HEK293 (cell line): ENCODE measurements at regions not wholly inside any gene's neighbourhood (a gene's known extent, or its start where the extent isn't known, plus 50 kb on each side); places are given as distances from the start of the nearest gene placed in this dataset.

Experiments
- CTCF ChIA-PET: fragments of 350-600 bp; formaldehyde crosslinking; extraction: SDS; loops from one replicate; lab custom pipeline; 2021; ENCODE audit warnings: antibody characterized with exemption; lab: Yijun Ruan, JAX
- POLR2A ChIA-PET: fragments of 300-600 bp; formaldehyde crosslinking; extraction: SDS; loops from one replicate; lab custom pipeline; 2020; ENCODE audit warnings: antibody characterized with exemption, inconsistent platforms; lab: Yijun Ruan, JAX
- H3K27ac ChIP-seq: fragments of 200-500 bp; sonication (Bioruptor generic); 2 replicates; pipeline ENCODE4 v1.5.1; 2014; ENCODE audit warnings: low read depth, low read length, control low read depth, inconsistent platforms; ENCODE audit errors: extremely low read depth
- H3K36me3 ChIP-seq, 2 experiments: fragments of 200-500 bp in 1 of 2; sonication (Bioruptor generic) in 1 of 2; 1 replicate in 1 of 2; 2 replicates in 1 of 2; pipeline ENCODE4 v1.5.1; 2014 to 2017; ENCODE audit warnings: inconsistent platforms in 2 of 2, low read length in 2 of 2; ENCODE audit not compliant: control insufficient read depth in 2 of 2, insufficient read depth in 1 of 2
- H3K4me1 ChIP-seq: fragments of 200-500 bp; sonication (Bioruptor generic); 2 replicates; pipeline ENCODE4 v1.5.1; 2014; ENCODE audit warnings: mild to moderate bottlenecking, low read length, inconsistent platforms; ENCODE audit not compliant: control insufficient read depth, insufficient read depth
- H3K4me3 ChIP-seq: 2 replicates; pipeline ENCODE4 v1.5.1; 2011; ENCODE audit warnings: low read depth, mild to moderate bottlenecking, control low read depth, low read length, moderate library complexity
- H3K9me3 ChIP-seq: fragments of 200-500 bp; sonication (Bioruptor generic); 2 replicates; pipeline ENCODE4 v1.5.1; 2014; ENCODE audit warnings: low read depth, low read length, inconsistent platforms; ENCODE audit not compliant: control insufficient read depth, insufficient read depth
- CTCF ChIP-seq: fragments of 450-650 bp; formaldehyde crosslinking; IDR thresholded peaks from 2 replicates; pipeline ENCODE4 v1.5.1; 2016; ENCODE audit warnings: missing biosample characterization, missing genetic modification characterization
- FEZF1 ChIP-seq: fragments of 450-650 bp; formaldehyde crosslinking; IDR thresholded peaks from 2 replicates; pipeline ENCODE4 v1.5.1; 2016; ENCODE audit warnings: missing biosample characterization, missing genetic modification characterization
- MZF1 ChIP-seq: fragments of 450-650 bp; formaldehyde crosslinking; IDR thresholded peaks from 2 replicates; pipeline ENCODE4 v1.5.1; 2017; ENCODE audit warnings: missing biosample characterization, missing genetic modification characterization, borderline replicate concordance
- PRDM1 ChIP-seq: fragments of 450-650 bp; formaldehyde crosslinking; IDR thresholded peaks from 2 replicates; pipeline ENCODE4; 2016; ENCODE audit warnings: missing biosample characterization, missing genetic modification characterization
- ZBTB17 ChIP-seq: fragments of 450-650 bp; formaldehyde crosslinking; IDR thresholded peaks from 2 replicates; pipeline ENCODE4 v1.5.1; 2016; ENCODE audit warnings: missing biosample characterization, missing genetic modification characterization
- ZBTB20 ChIP-seq: fragments of 450-650 bp; formaldehyde crosslinking; IDR thresholded peaks from 2 replicates; pipeline ENCODE4 v1.5.1; 2016; ENCODE audit warnings: missing biosample characterization, missing genetic modification characterization
- ZBTB21 ChIP-seq: fragments of 450-650 bp; formaldehyde crosslinking; IDR thresholded peaks from 2 replicates; pipeline ENCODE4 v1.5.1; 2017; ENCODE audit warnings: missing biosample characterization, missing genetic modification characterization
- ZBTB8A ChIP-seq: fragments of 450-650 bp; formaldehyde crosslinking; IDR thresholded peaks from 2 replicates; pipeline ENCODE4 v1.5.1; 2016; ENCODE audit warnings: missing biosample characterization, missing genetic modification characterization
- ZFP3 ChIP-seq: fragments of 450-650 bp; formaldehyde crosslinking; IDR thresholded peaks from 2 replicates; pipeline ENCODE4 v1.5.1; 2016; ENCODE audit warnings: low read depth, missing biosample characterization, missing genetic modification characterization
- ZIC2 ChIP-seq: fragments of 450-650 bp; formaldehyde crosslinking; IDR thresholded peaks from 2 replicates; pipeline ENCODE4 v1.5.1; 2016; ENCODE audit warnings: missing biosample characterization, missing genetic modification characterization
- ZNF132 ChIP-seq: fragments of 450-650 bp; formaldehyde crosslinking; IDR thresholded peaks from 2 replicates; pipeline ENCODE4 v1.5.1; 2017; ENCODE audit warnings: missing biosample characterization, missing genetic modification characterization, borderline replicate concordance
- ZNF138 ChIP-seq: fragments of 450-650 bp; formaldehyde crosslinking; IDR thresholded peaks from 2 replicates; pipeline ENCODE4 v1.5.1; 2016; ENCODE audit warnings: missing biosample characterization, missing genetic modification characterization, borderline replicate concordance
- ZNF324 ChIP-seq: fragments of 450-650 bp; formaldehyde crosslinking; IDR thresholded peaks from 2 replicates; pipeline ENCODE4 v1.5.1; 2016; ENCODE audit warnings: missing biosample characterization, missing genetic modification characterization
- ZNF529 ChIP-seq: fragments of 450-650 bp; formaldehyde crosslinking; IDR thresholded peaks from 2 replicates; pipeline ENCODE4 v1.5.1; 2017; ENCODE audit warnings: missing genetic modification characterization, missing biosample characterization; ENCODE audit not compliant: insufficient replicate concordance
- ZNF626 ChIP-seq: fragments of 450-650 bp; sonication (Bioruptor Pico); formaldehyde crosslinking; IDR thresholded peaks from 2 replicates; pipeline ENCODE4 v1.5.1; 2018; ENCODE audit warnings: missing biosample characterization, missing genetic modification characterization, inconsistent platforms
- ZNF629 ChIP-seq: fragments of 450-650 bp; formaldehyde crosslinking; IDR thresholded peaks from 2 replicates; pipeline ENCODE4 v1.5.1; 2017; ENCODE audit warnings: missing biosample characterization, missing genetic modification characterization
- ZNF660 ChIP-seq: fragments of 450-650 bp; IDR thresholded peaks from 2 replicates; pipeline ENCODE4 v1.5.1; 2018; ENCODE audit warnings: missing biosample characterization, mild to moderate bottlenecking, missing genetic modification characterization
- ZNF837 ChIP-seq: fragments of 450-650 bp; formaldehyde crosslinking; IDR thresholded peaks from 2 replicates; pipeline ENCODE4 v1.5.1; 2016; ENCODE audit warnings: missing biosample characterization, missing genetic modification characterization
- TF ChIP-seq, protein P1 (sequence below): fragments of 450-650 bp; formaldehyde crosslinking; IDR thresholded peaks from 2 replicates; pipeline ENCODE4 v1.5.1; 2016; ENCODE audit warnings: missing biosample characterization, missing genetic modification characterization

DNA sequence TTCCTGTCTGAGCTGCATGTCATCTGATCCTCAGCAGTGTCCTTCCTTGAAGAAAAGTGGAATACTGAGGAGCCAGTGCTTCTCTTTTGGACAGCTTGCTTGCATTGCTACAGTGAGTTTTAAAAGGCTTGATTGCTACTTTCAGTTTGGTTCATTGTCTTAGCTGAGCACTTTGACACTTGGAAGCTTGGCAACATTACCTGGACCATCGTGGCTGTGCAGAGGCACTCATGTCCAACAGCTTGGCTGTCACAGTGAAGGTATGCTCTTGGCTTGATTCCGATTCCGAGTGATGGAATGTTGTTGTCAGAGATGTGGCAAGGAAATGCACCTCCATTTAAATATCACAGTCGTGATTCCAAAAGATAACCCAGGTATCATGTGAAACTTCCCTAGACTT is 102.4 kb downstream of the FAS start:
- ChIA-PET CTCF (interaction anchor here (0.7 to 1.4 kb wide), 2 partner anchors 158 to 1489 kb away, joined by 3 read pairs; no protein-coding TSS in a partner anchor), POLR2A (no interaction called here)
- TF ChIP-seq ZBTB20 (no peak), ZNF324 (tag by site-specific recombination) (no peak)
- H3K9me3 ChIP-seq: no peaks in the 10 kb centered on the region
- H3K27ac ChIP-seq: no peak overlapping the region
- no peaks in the 10 kb centered on the region for H3K36me3 ChIP-seq
- H3K4me1 ChIP-seq: peaks cover 2% of the 10 kb centered on the region; the same call in 1 of the 2 replicates
- H3K4me3 ChIP-seq: no peak overlapping the region

GRCh38 chr10:89092439-89092838 is 101.8 kb downstream of the FAS start:
- POLR2A ChIA-PET: no interaction called here
- Histone ChIP-seq H3K4me1 (peaks cover 2% of the 10 kb centered on the region; the same call in 1 of the 2 replicates), H3K36me3 (no peaks in the 10 kb centered on the region), H3K27ac (no peak overlapping the region), H3K9me3 (no peaks in the 10 kb centered on the region), H3K4me3 (no peak overlapping the region)
- CTCF ChIA-PET: interaction anchor here (0.7 to 1.4 kb wide), 2 partner anchors 158 to 1490 kb away, joined by 3 read pairs; no protein-coding TSS in a partner anchor
- TF ChIP-seq ZBTB21 (tag by site-specific recombination) (no peak), ZNF132 (tag by site-specific recombination) (no peak), ZNF626 (tag by site-specific recombination) (no peak), ZNF629 (no peak), ZNF529 (tag by site-specific recombination) (no peak), ZFP3 (no peak), ZIC2 (tag by site-specific recombination) (no peak), PRDM1 (tag by site-specific recombination) (no peak)

DNA sequence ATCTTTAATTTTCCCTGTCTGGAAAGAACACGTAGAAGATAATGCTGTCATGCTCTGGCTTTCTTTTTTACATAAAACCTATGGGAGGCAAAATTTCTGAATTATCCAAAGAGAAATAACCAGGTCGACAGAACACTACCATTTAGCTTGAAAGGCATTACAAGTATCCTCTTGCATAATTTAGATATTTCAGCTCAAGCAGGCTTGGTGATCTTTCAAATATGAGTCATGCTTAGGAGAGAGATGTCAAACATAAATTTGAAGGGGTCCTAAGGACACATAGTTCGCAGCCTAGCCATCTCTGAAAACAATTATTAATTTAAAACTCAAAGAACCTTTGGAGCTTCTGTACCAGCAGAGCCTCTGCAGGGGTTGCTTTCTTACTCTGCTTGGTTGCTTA is 100.9 kb downstream of the FAS start:
- no peaks in the 10 kb centered on the region for H3K9me3 ChIP-seq
- ChIA-PET CTCF (interaction anchor here (0.6 to 1.6 kb wide), 2 partner anchors 10 to 126 kb away, joined by 4 to 6 read pairs; no protein-coding TSS in a partner anchor), POLR2A (no interaction called here)
- H3K36me3 ChIP-seq: no peaks in the 10 kb centered on the region
- H3K27ac ChIP-seq: no peak overlapping the region
- H3K4me1 ChIP-seq: peaks cover 2% of the 10 kb centered on the region; the same call in 1 of the 2 replicates
- no peak overlapping the region for H3K4me3 ChIP-seq
- TF ChIP-seq MZF1: no peak
- no peak for TF ChIP-seq FEZF1 (tag by site-specific recombination)
- no peak for TF ChIP-seq ZNF837 (tag by site-specific recombination)
- TF ChIP-seq, protein P1, sequence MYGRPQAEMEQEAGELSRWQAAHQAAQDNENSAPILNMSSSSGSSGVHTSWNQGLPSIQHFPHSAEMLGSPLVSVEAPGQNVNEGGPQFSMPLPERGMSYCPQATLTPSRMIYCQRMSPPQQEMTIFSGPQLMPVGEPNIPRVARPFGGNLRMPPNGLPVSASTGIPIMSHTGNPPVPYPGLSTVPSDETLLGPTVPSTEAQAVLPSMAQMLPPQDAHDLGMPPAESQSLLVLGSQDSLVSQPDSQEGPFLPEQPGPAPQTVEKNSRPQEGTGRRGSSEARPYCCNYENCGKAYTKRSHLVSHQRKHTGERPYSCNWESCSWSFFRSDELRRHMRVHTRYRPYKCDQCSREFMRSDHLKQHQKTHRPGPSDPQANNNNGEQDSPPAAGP (tag by site-specific recombination): no peak
- no peak for TF ChIP-seq ZBTB17 (tag by site-specific recombination)
- TF ChIP-seq ZNF660 (tag by site-specific recombination): no peak
- no peak for TF ChIP-seq CTCF
- TF ChIP-seq ZBTB21 (tag by site-specific recombination): no peak
- no peak for TF ChIP-seq ZNF138 (tag by site-specific recombination)
- no peak for TF ChIP-seq ZBTB8A
